ENCODE measurements at regions not wholly inside any gene's neighbourhood (a gene's known extent, or its start where the extent isn't known, plus 50 kb on each side); places are given as distances from the start of the nearest gene placed in this dataset.
"Not testable (repeated sequence)": the region's sequence is repeated elsewhere in the genome, so short reads cannot be mapped to it uniquely, and the experiment has no call there.

- peaks cover 30% of the 10 kb centered on the region for H3K4me1 Mint-ChIP-seq
- peak overlapping the region; percentile 54 for H3K4me2 ChIP-seq
- H3K36me3 Mint-ChIP-seq (ENCODE audit: low read depth), result no peaks in the 10 kb centered on the region
- peaks cover 30% of the 10 kb centered on the region for H3K4me1 ChIP-seq (ENCODE audit: insufficient read depth)
- H3K4me3 Mint-ChIP-seq, result peak overlapping the region; percentile 31
- H3K27ac Mint-ChIP-seq, result peak overlapping the region; percentile 47
- no peaks in the 10 kb centered on the region for H3F3A ChIP-seq (replicated peaks; ENCODE audit: low read depth)
- no peaks in the 10 kb centered on the region for H3K79me2 ChIP-seq (replicated peaks; ENCODE audit: insufficient read depth)
- H3K9me3 Mint-ChIP-seq, result no peaks in the 10 kb centered on the region
- H3K27ac ChIP-seq (ENCODE audit: low read depth), result peak overlapping the region; percentile 81
- peak overlapping the region; percentile 31; the same call in 1 of the 2 replicates for H3K4me3 ChIP-seq
- no peaks in the 10 kb centered on the region for H3K9me2 ChIP-seq (ENCODE audit: insufficient read depth)
- no peaks in the 10 kb centered on the region for H3K27me3 ChIP-seq (ENCODE audit: insufficient read depth)
- H2AFZ ChIP-seq, result no peak overlapping the region
- DNase-seq (ENCODE audit: low spot score) (peak; percentile 62), ATAC-seq (peak; percentile 91)
- TF ChIP-seq CREB1 (CRISPR knock-in tag; IDR thresholded peaks at IDR 0.05; ENCODE audit: low read depth) (no peak), ZNF462 (CRISPR knock-in tag; IDR thresholded peaks at IDR 0.05) (peak; percentile 81; the same call in 1 of the 2 replicates)
- H4K20me1 ChIP-seq (replicated peaks; ENCODE audit: insufficient read depth), result no peaks in the 10 kb centered on the region
- peaks cover 2% of the 10 kb centered on the region for H3K27me3 Mint-ChIP-seq (ENCODE audit: insufficient read depth, low read depth, poor library complexity)
- H3K36me3 ChIP-seq (ENCODE audit: insufficient read depth), result no peaks in the 10 kb centered on the region
Observed at GRCh38 chr21:27026501-27026900, 59.6 kb upstream of the ADAMTS5 start.

- H3K4me1 Mint-ChIP-seq, result peaks cover 30% of the 10 kb centered on the region
- not testable (repeated sequence) for H3K27me3 ChIP-seq (ENCODE audit: insufficient read depth); H3K27ac Mint-ChIP-seq; H3K36me3 Mint-ChIP-seq (ENCODE audit: low read depth); H3K36me3 ChIP-seq (ENCODE audit: insufficient read depth); H2AFZ ChIP-seq; H4K20me1 ChIP-seq (replicated peaks; ENCODE audit: insufficient read depth); H3K9me3 Mint-ChIP-seq; H3F3A ChIP-seq (replicated peaks; ENCODE audit: low read depth); H3K79me2 ChIP-seq (replicated peaks; ENCODE audit: insufficient read depth); H3K9me2 ChIP-seq (ENCODE audit: insufficient read depth); H3K27me3 Mint-ChIP-seq (ENCODE audit: insufficient read depth, low read depth, poor library complexity)
- Histone ChIP-seq H3K4me3 (peak overlapping the region; percentile 31), H3K4me2 (peak overlapping the region; percentile 54), H3K27ac (ENCODE audit: low read depth) (peak overlapping the region; percentile 81; the same call in 1 of the 2 replicates), H3K4me1 (ENCODE audit: insufficient read depth) (peaks cover 30% of the 10 kb centered on the region)
- DNase-seq (ENCODE audit: low spot score), result peak; percentile 41
- ATAC-seq, result 0 out of 3 replicates have a peak, but pooled peaks have one; percentile 24
- peak overlapping the region; percentile 31 for H3K4me3 Mint-ChIP-seq
Observed at GRCh38 chr21:27025708-27026107, 58.8 kb upstream of the ADAMTS5 start.

Measured in GM23338 (cell line).